COR-L47 (cell line): ENCODE measurements at regions not wholly inside any gene's neighbourhood (a gene's known extent, or its start where the extent isn't known, plus 50 kb on each side); places are given as distances from the start of the nearest gene placed in this dataset.

Experiments used
- DNase-seq: peaks from one replicate; lab custom pipeline; 2025; lab: John Stamatoyannopoulos, UW

GRCh38 chr12:91793676-91794075 is 352.0 kb downstream of the BTG1 start:
- DNase-seq: no peak

- DNase-seq: no peak
Observed at GRCh38 chr12:91792597-91792996, 353.0 kb downstream of the BTG1 start.

- DNase-seq: no peak
Observed at GRCh38 chr12:91786499-91787272, 359.0 kb downstream of the BTG1 start.

GRCh38 chr12:91785655-91786498 is 359.8 kb downstream of the BTG1 start:
- peak; percentile 57 for DNase-seq

GRCh38 chr12:91781114-91781513 is 364.5 kb downstream of the BTG1 start:
- no peak for DNase-seq

- DNase-seq: no peak
Observed at GRCh38 chr12:91778938-91779400, 366.7 kb downstream of the BTG1 start.

GRCh38 chr12:91778091-91778832 is 367.4 kb downstream of the BTG1 start:
- no peak for DNase-seq

GRCh38 chr12:91777268-91777992 is 368.2 kb downstream of the BTG1 start:
- DNase-seq: no peak

GRCh38 chr12:91774434-91774921 is 371.2 kb downstream of the BTG1 start:
- DNase-seq: no peak

GRCh38 chr12:91773749-91774429 is 371.8 kb downstream of the BTG1 start:
- no peak for DNase-seq

- no peak for DNase-seq
Observed at GRCh38 chr12:91772411-91772810, 373.2 kb downstream of the BTG1 start.

- no peak for DNase-seq
Observed at GRCh38 chr12:91769736-91770135, 375.9 kb downstream of the BTG1 start.

GRCh38 chr12:91767237-91767636 is 378.4 kb downstream of the BTG1 start:
- no peak for DNase-seq

- DNase-seq: no peak
Observed at GRCh38 chr12:91766454-91766853, 379.2 kb downstream of the BTG1 start.

GRCh38 chr12:91763654-91764370 is 381.8 kb downstream of the BTG1 start:
- DNase-seq: no peak

- no peak for DNase-seq
Observed at GRCh38 chr12:91753649-91754048, 392.0 kb downstream of the BTG1 start.

- DNase-seq: no peak
Observed at GRCh38 chr12:91746976-91747375, 398.7 kb downstream of the BTG1 start.

GRCh38 chr12:91744597-91744996 is 401.0 kb downstream of the BTG1 start:
- no peak for DNase-seq

GRCh38 chr12:91743704-91744321 is 401.8 kb downstream of the BTG1 start:
- no peak for DNase-seq

- no peak for DNase-seq
Observed at GRCh38 chr12:91743280-91743679, 402.4 kb downstream of the BTG1 start.
